ENCODE measurements at regions not wholly inside any gene's neighbourhood (a gene's known extent, or its start where the extent isn't known, plus 50 kb on each side); places are given as distances from the start of the nearest gene placed in this dataset.
A peak's percentile ranks its signal among the peaks of the same experiment; 100 is the strongest.

- no peak for TF ChIP-seq CTCF (IDR thresholded peaks at IDR 0.05; ENCODE audit: insufficient read depth, low read length, severe bottlenecking)
- FAIRE-seq (no peak), DNase-seq (ENCODE audit: low read depth) (no peak)
- Histone ChIP-seq H3K4me3 (ENCODE audit: low read depth, low read length) (no peak overlapping the region), H3K36me3 (ENCODE audit: control insufficient read depth, insufficient read depth, low read length) (no peaks in the 10 kb centered on the region), H3K27me3 (ENCODE audit: control insufficient read depth, insufficient read depth, low read length) (no peaks in the 10 kb centered on the region)
Measured at GRCh38 chr17:27233059-27233458, 60.9 kb upstream of the WSB1 start.

- Histone ChIP-seq H3K36me3 (ENCODE audit: control insufficient read depth, insufficient read depth, low read length) (no peaks in the 10 kb centered on the region), H3K4me3 (ENCODE audit: low read depth, low read length) (no peak overlapping the region), H3K27me3 (ENCODE audit: control insufficient read depth, insufficient read depth, low read length) (no peaks in the 10 kb centered on the region)
- TF ChIP-seq CTCF (IDR thresholded peaks at IDR 0.05; ENCODE audit: insufficient read depth, low read length, severe bottlenecking), result no peak
- DNase-seq (ENCODE audit: low read depth) (no peak), FAIRE-seq (no peak)
Measured at GRCh38 chr17:27233776-27234175, 60.1 kb upstream of the WSB1 start.

- no peak for FAIRE-seq
- DNase-seq (ENCODE audit: low read depth), result peak; percentile 66
- Histone ChIP-seq H3K4me3 (ENCODE audit: low read depth, low read length) (no peak overlapping the region), H3K36me3 (ENCODE audit: control insufficient read depth, insufficient read depth, low read length) (no peaks in the 10 kb centered on the region), H3K27me3 (ENCODE audit: control insufficient read depth, insufficient read depth, low read length) (no peaks in the 10 kb centered on the region)
- peak; percentile 66 for TF ChIP-seq CTCF (IDR thresholded peaks at IDR 0.05; ENCODE audit: insufficient read depth, low read length, severe bottlenecking)
Measured at GRCh38 chr17:27236717-27237315, 57.1 kb upstream of the WSB1 start.

GRCh38 chr17:27237890-27238289 is 56.0 kb upstream of the WSB1 start:
- Histone ChIP-seq H3K27me3 (ENCODE audit: control insufficient read depth, insufficient read depth, low read length) (no peaks in the 10 kb centered on the region), H3K36me3 (ENCODE audit: control insufficient read depth, insufficient read depth, low read length) (no peaks in the 10 kb centered on the region), H3K4me3 (ENCODE audit: low read depth, low read length) (no peak overlapping the region)
- no peak for TF ChIP-seq CTCF (IDR thresholded peaks at IDR 0.05; ENCODE audit: insufficient read depth, low read length, severe bottlenecking)
- DNase-seq (ENCODE audit: low read depth), result no peak
- FAIRE-seq, result no peak

GRCh38 chr17:27239046-27239445 is 54.9 kb upstream of the WSB1 start:
- Histone ChIP-seq H3K36me3 (ENCODE audit: control insufficient read depth, insufficient read depth, low read length) (no peaks in the 10 kb centered on the region), H3K4me3 (ENCODE audit: low read depth, low read length) (no peak overlapping the region), H3K27me3 (ENCODE audit: control insufficient read depth, insufficient read depth, low read length) (no peaks in the 10 kb centered on the region)
- FAIRE-seq (no peak), DNase-seq (ENCODE audit: low read depth) (no peak)
- TF ChIP-seq CTCF (IDR thresholded peaks at IDR 0.05; ENCODE audit: insufficient read depth, low read length, severe bottlenecking), result no peak

- DNase-seq (ENCODE audit: low read depth) (no peak), FAIRE-seq (no peak)
- no peak overlapping the region for H3K4me3 ChIP-seq (ENCODE audit: low read depth, low read length)
- H3K36me3 ChIP-seq (ENCODE audit: control insufficient read depth, insufficient read depth, low read length), result no peaks in the 10 kb centered on the region
- no peaks in the 10 kb centered on the region for H3K27me3 ChIP-seq (ENCODE audit: control insufficient read depth, insufficient read depth, low read length)
- no peak for TF ChIP-seq CTCF (IDR thresholded peaks at IDR 0.05; ENCODE audit: insufficient read depth, low read length, severe bottlenecking)
Measured at GRCh38 chr17:27239584-27239983, 54.3 kb upstream of the WSB1 start.

All from bronchial epithelial cell (primary cell).